ENCODE measurements at regions not wholly inside any gene's neighbourhood (a gene's known extent, or its start where the extent isn't known, plus 50 kb on each side); places are given as distances from the start of the nearest gene placed in this dataset.

- no peak overlapping the region for H3K4me3 ChIP-seq (ENCODE audit: low read depth, low read length)
- TF ChIP-seq, protein P1, sequence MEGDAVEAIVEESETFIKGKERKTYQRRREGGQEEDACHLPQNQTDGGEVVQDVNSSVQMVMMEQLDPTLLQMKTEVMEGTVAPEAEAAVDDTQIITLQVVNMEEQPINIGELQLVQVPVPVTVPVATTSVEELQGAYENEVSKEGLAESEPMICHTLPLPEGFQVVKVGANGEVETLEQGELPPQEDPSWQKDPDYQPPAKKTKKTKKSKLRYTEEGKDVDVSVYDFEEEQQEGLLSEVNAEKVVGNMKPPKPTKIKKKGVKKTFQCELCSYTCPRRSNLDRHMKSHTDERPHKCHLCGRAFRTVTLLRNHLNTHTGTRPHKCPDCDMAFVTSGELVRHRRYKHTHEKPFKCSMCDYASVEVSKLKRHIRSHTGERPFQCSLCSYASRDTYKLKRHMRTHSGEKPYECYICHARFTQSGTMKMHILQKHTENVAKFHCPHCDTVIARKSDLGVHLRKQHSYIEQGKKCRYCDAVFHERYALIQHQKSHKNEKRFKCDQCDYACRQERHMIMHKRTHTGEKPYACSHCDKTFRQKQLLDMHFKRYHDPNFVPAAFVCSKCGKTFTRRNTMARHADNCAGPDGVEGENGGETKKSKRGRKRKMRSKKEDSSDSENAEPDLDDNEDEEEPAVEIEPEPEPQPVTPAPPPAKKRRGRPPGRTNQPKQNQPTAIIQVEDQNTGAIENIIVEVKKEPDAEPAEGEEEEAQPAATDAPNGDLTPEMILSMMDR (IDR thresholded peaks at IDR 0.05; ENCODE audit: low read depth, low read length, missing control alignments), result no peak
- DNase-seq (ENCODE audit: low read depth), result no peak
These were observed 79.5 kb upstream of the KLF7 start for GRCh38 chr2:207244971-207245925.

GRCh38 chr2:207248702-207249377 is 83.1 kb upstream of the KLF7 start:
- H3K4me3 ChIP-seq (ENCODE audit: low read depth, low read length), result no peak overlapping the region
- TF ChIP-seq, protein P1 (IDR thresholded peaks at IDR 0.05; ENCODE audit: low read depth, low read length, missing control alignments), result no peak
- no peak for DNase-seq (ENCODE audit: low read depth)

DNA sequence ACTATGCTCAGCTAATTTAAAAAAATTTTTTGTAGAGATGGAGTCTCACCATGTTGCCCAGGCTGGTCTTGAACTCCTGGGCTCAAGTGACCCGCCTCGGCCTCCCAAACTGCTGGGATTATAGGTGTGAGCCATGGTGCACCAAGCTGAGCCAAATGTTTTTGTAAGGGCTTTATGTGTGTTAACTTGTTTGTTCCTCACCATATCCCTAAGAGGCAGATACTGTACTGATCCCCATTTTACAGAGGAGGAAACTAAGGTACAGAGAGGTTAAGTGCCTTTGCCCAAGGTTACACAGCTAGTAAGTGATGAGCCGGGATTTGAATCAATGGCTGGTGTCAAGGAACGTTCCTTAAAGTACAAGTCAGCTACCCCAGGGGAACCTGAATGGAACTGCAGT is 85.3 kb upstream of the KLF7 start:
- TF ChIP-seq, protein P1 (IDR thresholded peaks at IDR 0.05; ENCODE audit: low read depth, low read length, missing control alignments), result no peak
- DNase-seq (ENCODE audit: low read depth), result no peak
- no peak overlapping the region for H3K4me3 ChIP-seq (ENCODE audit: low read depth, low read length)

DNA sequence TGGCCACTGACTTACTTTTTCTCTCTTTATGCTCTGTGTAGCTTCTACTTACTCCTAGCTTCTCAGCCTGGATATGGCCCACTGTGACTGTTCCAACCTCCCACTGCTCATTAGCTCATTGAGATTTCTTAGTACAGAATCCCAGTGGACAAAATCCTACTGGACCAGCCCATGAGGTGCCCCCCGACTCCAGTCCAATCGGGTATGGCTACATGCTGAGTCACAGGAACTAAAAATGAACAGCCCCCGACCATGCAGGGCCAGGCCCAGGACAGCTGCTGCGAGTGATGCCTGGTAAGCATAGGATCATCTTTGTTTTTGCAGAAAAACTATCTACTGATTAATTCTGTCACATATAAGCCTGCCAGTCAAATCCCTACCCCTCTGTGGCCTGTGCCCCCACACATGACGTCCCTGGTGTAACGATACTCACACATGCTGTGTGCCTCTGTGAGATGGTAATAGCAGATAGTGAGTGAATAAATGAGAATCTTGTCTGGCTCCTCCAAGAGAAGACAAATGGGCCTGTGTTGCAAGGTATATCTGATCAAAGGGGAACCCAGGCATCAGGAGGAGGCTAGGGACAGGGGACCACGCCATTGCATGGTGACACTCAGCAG is 85.9 kb upstream of the KLF7 start:
- TF ChIP-seq, protein P1 (IDR thresholded peaks at IDR 0.05; ENCODE audit: low read depth, low read length, missing control alignments), result no peak
- DNase-seq (ENCODE audit: low read depth), result no peak
- H3K4me3 ChIP-seq (ENCODE audit: low read depth, low read length), result no peak overlapping the region

DNA sequence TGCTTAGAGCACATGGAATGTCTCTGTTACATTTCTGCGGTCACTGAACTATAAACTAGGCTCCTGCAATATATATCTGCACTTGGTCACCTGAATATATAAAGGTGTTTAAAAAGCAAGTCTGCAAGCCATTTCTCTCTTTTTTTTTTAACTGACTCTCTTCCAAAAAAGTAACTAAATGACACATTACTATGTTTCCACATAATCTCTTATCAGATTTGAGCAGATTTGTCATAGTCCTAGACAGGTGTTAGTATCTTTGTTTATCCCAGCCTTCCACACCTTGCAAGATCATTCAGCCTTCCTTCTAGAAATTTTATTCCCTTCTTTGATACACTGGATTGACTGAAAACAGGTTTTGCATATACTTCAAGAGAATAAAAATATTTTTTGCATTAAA is 86.7 kb upstream of the KLF7 start:
- no peak for DNase-seq (ENCODE audit: low read depth)

GRCh38 chr2:207252979-207253645 is 87.4 kb upstream of the KLF7 start:
- no peak overlapping the region for H3K4me3 ChIP-seq (ENCODE audit: low read depth, low read length)
- TF ChIP-seq, protein P1 (IDR thresholded peaks at IDR 0.05; ENCODE audit: low read depth, low read length, missing control alignments), result no peak
- no peak for DNase-seq (ENCODE audit: low read depth)

More for the DNA sequence above, 86.7 kb upstream of the KLF7 start:
- TF ChIP-seq, protein P1 (IDR thresholded peaks at IDR 0.05; ENCODE audit: low read depth, low read length, missing control alignments), result no peak
- H3K4me3 ChIP-seq (ENCODE audit: low read depth, low read length), result no peak overlapping the region

Data from GM12864 (cell line).